AG09309 (cell line): ENCODE measurements at regions not wholly inside any gene's neighbourhood (a gene's known extent, or its start where the extent isn't known, plus 50 kb on each side); places are given as distances from the start of the nearest gene placed in this dataset.
"Not testable (repeated sequence)": the region's sequence is repeated elsewhere in the genome, so short reads cannot be mapped to it uniquely, and the experiment has no call there.

Experiments used
- DNase-seq: peaks from one replicate; pipeline ENCODE4 v3.0.0-alpha.2; 2010; ENCODE audit warnings: low read depth
- H3K4me3 ChIP-seq: 2 replicates; pipeline ENCODE4 v1.5.1; 2011; ENCODE audit warnings: mild to moderate bottlenecking, low read depth, low read length, moderate library complexity; ENCODE audit not compliant: control insufficient read depth
- CTCF ChIP-seq: IDR thresholded peaks from 2 replicates; pipeline ENCODE4 v1.5.1; 2011; ENCODE audit warnings: mild to moderate bottlenecking, low read depth, low read length, inconsistent platforms; ENCODE audit not compliant: insufficient read depth, control insufficient read depth; ENCODE audit errors: missing control alignments

DNA sequence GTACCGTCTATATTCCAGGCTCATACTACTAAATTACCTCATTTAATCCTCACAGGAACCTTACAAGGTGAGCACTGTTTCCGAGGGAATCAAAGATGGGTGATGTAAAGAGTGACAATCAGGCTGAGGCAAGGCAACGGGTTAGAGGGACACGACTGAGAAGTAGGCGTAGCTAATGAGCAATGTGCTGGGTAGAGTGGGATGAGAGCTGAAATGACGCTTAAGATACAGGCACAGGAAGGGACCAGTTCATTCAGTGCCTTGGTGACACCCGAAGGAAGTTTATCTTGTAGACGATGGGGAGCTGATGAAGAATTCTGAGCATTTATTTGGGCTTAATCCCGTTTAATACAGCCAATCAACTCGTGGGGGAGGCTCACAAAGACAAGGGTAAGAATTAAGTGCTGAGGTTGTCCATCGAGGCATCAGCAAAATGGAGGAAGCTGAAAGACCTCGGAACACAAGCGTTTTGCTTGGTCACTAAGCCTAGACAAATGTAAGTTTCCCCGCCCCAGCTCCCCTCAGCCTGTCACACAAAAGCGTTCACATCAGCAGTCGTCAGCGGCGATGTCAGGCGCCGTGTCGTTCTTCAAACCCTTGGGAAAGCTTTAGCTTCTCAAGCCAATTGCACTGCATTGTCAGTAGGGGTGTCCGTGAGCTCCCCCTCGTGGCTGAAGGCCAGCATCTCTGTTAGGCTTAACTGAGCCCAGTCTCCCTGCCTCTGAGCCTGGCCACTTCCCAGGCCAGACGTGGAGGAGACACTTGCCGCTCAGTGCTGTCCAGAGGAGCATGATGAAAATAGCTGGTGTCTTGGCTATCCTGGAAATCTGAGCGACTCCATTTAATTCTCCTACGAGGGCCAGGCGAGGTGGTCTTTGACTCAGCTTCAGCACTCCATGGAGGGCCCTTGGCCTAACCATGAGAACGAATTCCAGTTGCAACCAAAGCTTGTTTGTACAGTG lies 288.5 kb upstream of the G2E3 start:
- peak overlapping the region; percentile 8 for H3K4me3 ChIP-seq
- peak; percentile 97 for TF ChIP-seq CTCF
- peak; percentile 25 for DNase-seq

DNA sequence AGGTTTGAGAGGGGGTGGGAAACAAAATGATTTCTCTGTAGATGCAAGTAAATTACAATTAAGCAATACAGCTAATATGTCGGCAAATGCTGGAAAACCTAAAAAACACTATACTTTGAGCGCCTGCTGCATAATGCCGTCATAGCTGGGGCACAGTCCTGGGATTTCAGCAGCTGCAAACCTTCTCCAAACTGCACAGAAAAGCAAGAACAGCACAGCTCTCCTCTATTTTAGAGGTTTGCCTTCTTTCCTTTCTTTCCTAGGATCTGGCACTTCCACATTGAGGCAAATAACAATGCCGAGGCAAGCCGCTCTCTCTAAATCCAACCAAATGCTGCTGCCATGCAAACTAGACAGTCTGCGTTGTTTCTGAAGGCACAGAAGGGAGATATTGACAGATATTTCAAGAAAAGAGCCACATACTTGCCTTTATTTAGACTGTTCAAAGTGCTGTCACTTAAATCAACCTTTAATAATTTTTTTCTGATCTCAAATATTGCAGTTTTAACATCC lies 287.1 kb upstream of the G2E3 start:
- H3K4me3 ChIP-seq = no peak overlapping the region
- TF ChIP-seq CTCF = no peak
- no peak for DNase-seq

DNA sequence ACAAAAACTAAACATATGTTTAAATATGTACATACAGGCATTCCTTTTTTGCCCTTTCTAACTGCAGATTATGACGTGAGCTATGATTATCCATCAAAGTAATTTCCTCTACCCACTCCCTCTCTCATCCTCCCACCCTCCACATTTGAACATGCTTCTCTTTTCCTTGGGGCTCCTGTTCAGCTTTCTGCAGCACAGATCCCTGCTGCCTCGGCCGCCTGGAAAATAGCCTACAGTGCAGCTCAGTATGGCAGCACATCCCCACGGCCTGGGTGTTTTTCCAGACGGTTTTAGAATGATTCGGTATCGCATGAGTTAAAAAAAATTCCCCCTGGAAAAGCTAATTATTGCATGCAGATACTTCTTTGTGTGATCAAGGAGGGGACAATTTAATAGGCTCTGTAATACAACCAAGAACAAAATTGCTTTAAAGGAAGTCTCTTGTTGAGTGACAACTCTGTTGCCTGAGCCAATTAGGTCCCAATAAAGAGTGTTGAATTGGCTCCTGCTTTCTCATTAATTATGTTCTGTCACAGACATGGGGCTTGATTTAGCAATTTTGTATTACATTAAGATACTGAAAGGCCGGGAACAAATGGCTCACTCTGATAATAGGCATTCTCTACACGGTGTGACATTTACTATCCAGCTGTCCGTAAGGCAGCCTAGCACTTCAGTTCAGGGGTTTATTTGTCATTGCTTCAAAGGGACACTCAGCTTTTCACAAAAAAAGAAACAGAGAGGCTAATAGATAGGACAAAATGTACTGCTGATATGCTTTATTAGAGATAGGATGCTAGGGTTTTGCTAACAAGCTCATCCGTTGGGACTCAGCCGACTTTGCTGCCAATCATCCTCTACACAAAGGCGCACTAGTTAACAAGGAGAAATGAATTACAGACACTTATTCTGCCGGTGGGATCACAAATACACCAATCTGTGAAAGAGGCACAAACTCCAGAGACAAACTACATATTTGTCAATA lies 285.8 kb upstream of the G2E3 start:
- no peak for TF ChIP-seq CTCF
- no peak for DNase-seq
- H3K4me3 ChIP-seq = no peak overlapping the region

DNA sequence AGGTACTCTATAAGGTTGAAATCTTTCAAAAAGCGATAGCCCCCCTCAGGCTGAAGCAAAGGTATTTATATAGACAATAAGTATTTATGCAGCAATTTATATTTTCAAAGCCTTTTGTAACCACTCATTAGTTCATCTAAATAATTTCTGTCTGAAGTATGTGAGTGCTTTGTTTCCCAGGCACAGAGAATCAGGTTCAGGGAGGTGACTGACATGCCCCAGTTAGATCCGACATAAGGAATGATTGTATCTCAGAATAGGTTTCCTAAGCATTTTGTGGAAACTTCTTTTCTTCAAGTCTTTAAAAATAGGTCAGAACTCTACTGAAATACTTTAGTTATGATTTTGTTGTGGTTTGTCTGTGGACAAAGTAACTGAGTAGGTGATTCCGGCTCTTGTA lies 283.4 kb upstream of the G2E3 start:
- no peak overlapping the region for H3K4me3 ChIP-seq
- TF ChIP-seq CTCF = no peak
- DNase-seq = no peak

- no peak for DNase-seq
- no peak for TF ChIP-seq CTCF
- H3K4me3 ChIP-seq = no peak overlapping the region
These were observed 281.7 kb upstream of the G2E3 start for GRCh38 chr14:30277268-30277667.

DNA sequence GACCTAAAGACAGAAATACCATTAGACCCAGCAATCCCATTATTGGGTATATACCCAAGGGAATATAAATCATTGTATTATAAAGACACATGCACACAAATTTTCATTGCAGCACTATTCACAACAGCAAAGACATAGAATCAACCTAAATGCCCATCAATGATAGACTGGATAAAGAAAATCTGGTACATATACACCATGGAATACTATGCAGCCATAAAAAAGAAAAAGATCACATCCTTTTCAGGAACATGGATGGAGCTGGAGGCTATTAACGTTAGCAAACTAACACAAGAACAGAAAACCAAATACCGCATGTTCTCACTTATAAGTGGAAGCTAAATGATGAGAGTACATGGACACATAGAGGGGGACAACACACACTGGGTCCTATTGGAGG lies 280.1 kb upstream of the G2E3 start:
- not testable (repeated sequence) for DNase-seq

GRCh38 chr14:30283822-30284446 lies 275.0 kb upstream of the G2E3 start:
- H3K4me3 ChIP-seq = no peak overlapping the region
- TF ChIP-seq CTCF = peak; percentile 90
- DNase-seq = peak; percentile 10

More for the DNA sequence above, 280.1 kb upstream of the G2E3 start:
- not testable (repeated sequence) for H3K4me3 ChIP-seq
